Caco-2 (cell line): ENCODE measurements at regions not wholly inside any gene's neighbourhood (a gene's known extent, or its start where the extent isn't known, plus 50 kb on each side); places are given as distances from the start of the nearest gene placed in this dataset.

Experiments
- BruUV-seq: library from RNA; stranded (reverse); fragments of 400-500 nt; replicated peaks from 2 replicates; lab custom pipeline; 2021; lab: Mats Ljungman, UMichigan
- CTCF ChIA-PET: fragments of 300-600 bp; sonication (Branson Sonifier 250); formaldehyde crosslinking; loops from one replicate; lab custom pipeline; 2022; ENCODE audit warnings: antibody characterized with exemption; lab: Charles Lee
- POLR2A ChIA-PET: fragments of 300-600 bp; sonication (Branson Sonifier 250); formaldehyde crosslinking; loops from one replicate; lab custom pipeline; 2022; ENCODE audit warnings: antibody characterized with exemption; lab: Charles Lee
- DNase-seq, 2 experiments: peaks; one replicate each; pipeline versions ENCODE4 v3.0.0 to v3.0.0-alpha.2; 2020 to 2022
- H3K27me3 ChIP-seq: replicated peaks from 2 replicates; pipeline ENCODE4 v1.6.0; 2011; ENCODE audit warnings: low read length; ENCODE audit not compliant: control insufficient read depth, insufficient read depth
- H3K36me3 ChIP-seq: 2 replicates; pipeline ENCODE4 v1.5.1; 2011; ENCODE audit warnings: low read length; ENCODE audit not compliant: control insufficient read depth, insufficient read depth
- H3K4me1 ChIP-seq: fragments of 250-450 bp; sonication (Bioruptor Pico); 2 replicates; pipeline ENCODE4 v1.5.1; 2020; ENCODE audit warnings: mild to moderate bottlenecking
- H3K4me3 ChIP-seq: 2 replicates; pipeline ENCODE4 v1.5.1; 2011; ENCODE audit warnings: low read depth, mild to moderate bottlenecking, control low read depth, low read length
- H3K9me3 ChIP-seq: fragments of 250-450 bp; sonication (Bioruptor Pico); 2 replicates; pipeline ENCODE4 v1.5.1; 2020; ENCODE audit warnings: mild to moderate bottlenecking, moderate library complexity
- H3K27ac Mint-ChIP-seq: one replicate; pipeline ENCODE4 v1.8.0; 2022; ENCODE audit warnings: mixed read lengths; ENCODE audit not compliant: unreplicated experiment
- H3K27me3 Mint-ChIP-seq: one replicate; pipeline ENCODE4 v1.8.0; 2022; ENCODE audit warnings: mixed read lengths; ENCODE audit not compliant: insufficient read depth, unreplicated experiment
- H3K36me3 Mint-ChIP-seq: one replicate; pipeline ENCODE4 v1.8.0; 2022; ENCODE audit warnings: mild to moderate bottlenecking, mixed read lengths; ENCODE audit not compliant: insufficient read depth, unreplicated experiment
- H3K4me1 Mint-ChIP-seq: one replicate; pipeline ENCODE4 v1.8.0; 2022; ENCODE audit warnings: low read depth, mixed read lengths; ENCODE audit not compliant: unreplicated experiment
- H3K4me3 Mint-ChIP-seq: one replicate; pipeline ENCODE4 v1.8.0; 2022; ENCODE audit warnings: mild to moderate bottlenecking, moderate library complexity, mixed read lengths; ENCODE audit not compliant: unreplicated experiment
- H3K9me3 Mint-ChIP-seq: one replicate; pipeline ENCODE4 v1.8.0; 2022; ENCODE audit warnings: mixed read lengths; ENCODE audit not compliant: unreplicated experiment
- CTCF ChIP-seq, 2 experiments: fragments of 200-600 bp in 1 of 2; IDR thresholded peaks; 1 replicate in 1 of 2; 2 replicates in 1 of 2; pipeline versions ENCODE4 v1.5.1 to v1.8.0; 2011 to 2022; ENCODE audit warnings: antibody characterized with exemption in 1 of 2, control low read depth in 1 of 2, inconsistent platforms in 1 of 2, low read depth in 1 of 2, low read length in 1 of 2, mild to moderate bottlenecking in 1 of 2, moderate library complexity in 1 of 2; ENCODE audit not compliant: insufficient read depth in 1 of 2, severe bottlenecking in 1 of 2, unreplicated experiment in 1 of 2
- intact Hi-C: fragments of 100-400 bp; cut with micrococcal nuclease; formaldehyde crosslinking; loops from one replicate; pipeline ENCODE4 v1.10.0; 2022; ENCODE audit not compliant: unreplicated experiment

GRCh38 chr10:83649471-83649870 is 489.8 kb upstream of the GHITM start:
- Histone ChIP-seq H3K36me3 (no peaks in the 10 kb centered on the region), H3K9me3 (no peaks in the 10 kb centered on the region), H3K27me3 (no peaks in the 10 kb centered on the region), H3K4me1 (no peaks in the 10 kb centered on the region), H3K4me3 (no peak overlapping the region)
- no TSS peak for BruUV-seq
- H3K27me3 Mint-ChIP-seq: no peaks in the 10 kb centered on the region
- H3K36me3 Mint-ChIP-seq: no peaks in the 10 kb centered on the region
- intact Hi-C loops: no loop called here
- TF ChIP-seq CTCF (IDR thresholded peaks at IDR 0.05; ENCODE audit: insufficient read depth in 1 of 2, low read depth in 1 of 2, low read length in 1 of 2, severe bottlenecking in 1 of 2, unreplicated experiment in 1 of 2): no peak
- no peak overlapping the region for H3K4me3 Mint-ChIP-seq
- H3K9me3 Mint-ChIP-seq: no peaks in the 10 kb centered on the region
- DNase-seq: no peak
- ChIA-PET CTCF (interaction anchor here (0.6 kb wide), 1 partner anchor 377 kb away, joined by 3 read pairs; no protein-coding TSS in a partner anchor), POLR2A (no interaction called here)
- no peak overlapping the region for H3K27ac Mint-ChIP-seq
- no peaks in the 10 kb centered on the region for H3K4me1 Mint-ChIP-seq

DNA sequence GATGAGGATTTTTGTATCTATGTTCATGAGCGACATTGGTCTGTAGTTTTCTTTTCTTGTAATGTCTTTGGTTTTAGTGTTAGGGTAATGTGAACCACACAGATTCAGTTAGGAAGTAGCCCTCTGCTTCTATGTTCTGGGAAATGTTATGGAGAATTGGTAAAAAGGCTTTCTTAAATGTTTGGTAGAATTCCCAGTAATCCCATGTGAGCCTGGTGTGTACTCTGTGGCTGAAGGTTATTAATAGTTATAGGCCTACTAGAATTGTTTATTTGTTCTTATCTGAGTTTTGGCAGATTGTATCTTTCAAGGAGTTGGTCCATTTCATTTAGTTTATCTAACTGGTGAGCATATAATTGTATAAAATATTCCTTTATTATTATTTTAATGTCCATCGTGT is 484.6 kb upstream of the GHITM start:
- no peak for DNase-seq
- intact Hi-C loops: no loop called here
- ChIA-PET CTCF (no interaction called here), POLR2A (no interaction called here)
- no peak for TF ChIP-seq CTCF (IDR thresholded peaks at IDR 0.05; ENCODE audit: insufficient read depth in 1 of 2, low read depth in 1 of 2, low read length in 1 of 2, severe bottlenecking in 1 of 2, unreplicated experiment in 1 of 2)
- Mint-ChIP-seq H3K4me1 (no peaks in the 10 kb centered on the region), H3K27ac (no peak overlapping the region), H3K27me3 (no peaks in the 10 kb centered on the region), H3K36me3 (no peaks in the 10 kb centered on the region), H3K9me3 (no peaks in the 10 kb centered on the region), H3K4me3 (no peak overlapping the region)
- Histone ChIP-seq H3K4me3 (no peak overlapping the region), H3K27me3 (no peaks in the 10 kb centered on the region), H3K36me3 (no peaks in the 10 kb centered on the region), H3K9me3 (no peaks in the 10 kb centered on the region), H3K4me1 (no peaks in the 10 kb centered on the region)
- BruUV-seq: no TSS peak

DNA sequence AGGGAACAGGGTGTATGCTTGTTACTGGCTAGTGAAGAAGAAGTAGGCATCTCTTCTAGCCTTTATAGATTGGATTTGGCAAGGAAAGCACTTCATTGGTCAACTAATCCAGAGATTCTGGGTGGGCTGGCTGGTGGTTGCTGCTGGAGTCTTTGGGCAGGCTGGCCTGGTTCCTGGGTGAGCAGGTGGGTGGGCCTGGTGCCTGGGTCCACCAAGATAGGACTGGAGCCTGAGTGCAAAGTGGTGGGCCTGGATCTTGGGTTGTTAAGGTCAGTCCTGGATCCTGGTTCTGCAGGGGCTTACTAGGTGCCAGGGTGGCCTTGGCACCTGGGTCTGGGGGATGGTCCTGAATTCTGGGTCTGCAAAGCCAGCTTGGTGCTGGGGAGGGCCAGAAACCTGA is 482.4 kb upstream of the GHITM start:
- Histone ChIP-seq H3K4me1 (no peaks in the 10 kb centered on the region), H3K27me3 (no peaks in the 10 kb centered on the region), H3K9me3 (no peaks in the 10 kb centered on the region), H3K4me3 (no peak overlapping the region), H3K36me3 (no peaks in the 10 kb centered on the region)
- Mint-ChIP-seq H3K27ac (no peak overlapping the region), H3K36me3 (no peaks in the 10 kb centered on the region), H3K27me3 (peaks cover 10% of the 10 kb centered on the region), H3K9me3 (no peaks in the 10 kb centered on the region), H3K4me3 (no peak overlapping the region), H3K4me1 (no peaks in the 10 kb centered on the region)
- DNase-seq: no peak
- no peak for TF ChIP-seq CTCF (IDR thresholded peaks at IDR 0.05; ENCODE audit: insufficient read depth in 1 of 2, low read depth in 1 of 2, low read length in 1 of 2, severe bottlenecking in 1 of 2, unreplicated experiment in 1 of 2)
- no TSS peak for BruUV-seq
- ChIA-PET POLR2A (no interaction called here), CTCF (no interaction called here)
- intact Hi-C loops: no loop called here
